GM20000 (cell line): ENCODE measurements at regions not wholly inside any gene's neighbourhood (a gene's known extent, or its start where the extent isn't known, plus 50 kb on each side); places are given as distances from the start of the nearest gene placed in this dataset.

Experiments used
- DNase-seq: peaks from one replicate; pipeline ENCODE4 v3.0.0; 2012; ENCODE audit warnings: low spot score
- CTCF ChIP-seq: IDR thresholded peaks from 2 replicates; pipeline ENCODE4 v1.5.1; 2012; ENCODE audit warnings: mild to moderate bottlenecking, control low read depth; ENCODE audit errors: extremely low read depth, missing control alignments

GRCh38 chr4:55017406-55017805 lies 108.0 kb downstream of the KDR start:
- TF ChIP-seq CTCF, result no peak
- DNase-seq, result no peak

- TF ChIP-seq CTCF, result no peak
Observed at GRCh38 chr4:55016131-55016530, 109.3 kb downstream of the KDR start.

GRCh38 chr4:55014876-55015275 lies 110.5 kb downstream of the KDR start:
- TF ChIP-seq CTCF, result no peak
- no peak for DNase-seq

More at GRCh38 chr4:55016131-55016530, 109.3 kb downstream of the KDR start:
- DNase-seq, result no peak

- DNase-seq, result no peak
- TF ChIP-seq CTCF, result no peak
Observed at GRCh38 chr4:55013431-55013955, 111.9 kb downstream of the KDR start.

GRCh38 chr4:55012363-55013230 lies 112.8 kb downstream of the KDR start:
- no peak for DNase-seq
- no peak for TF ChIP-seq CTCF

GRCh38 chr4:55011761-55012160 lies 113.6 kb downstream of the KDR start:
- DNase-seq, result no peak
- no peak for TF ChIP-seq CTCF

- TF ChIP-seq CTCF, result no peak
- no peak for DNase-seq
Observed at GRCh38 chr4:55010550-55010949, 114.8 kb downstream of the KDR start.
